ENCODE measurements at regions not wholly inside any gene's neighbourhood (a gene's known extent, or its start where the extent isn't known, plus 50 kb on each side); places are given as distances from the start of the nearest gene placed in this dataset.

GRCh38 chr13:55000844-55001243 is 1972.2 kb downstream of the OLFM4 start:
- Histone ChIP-seq H3K9me3 (replicated peaks; ENCODE audit: control insufficient read depth, insufficient read depth, low read length) (peaks cover 4% of the 10 kb centered on the region), H3K4me2 (ENCODE audit: insufficient read depth, low read length) (no peak overlapping the region), H3K9ac (replicated peaks; ENCODE audit: extremely low read depth, insufficient read depth, low read length) (no peak overlapping the region), H3K36me3 (ENCODE audit: control insufficient read depth in 2 of 2, extremely low read depth in 1 of 2, insufficient read depth in 2 of 2, low read length in 2 of 2) (no peaks in the 10 kb centered on the region), H3K79me2 (ENCODE audit: control insufficient read depth, insufficient read depth, low read length) (no peaks in the 10 kb centered on the region), H3K27me3 (ENCODE audit: control insufficient read depth in 2 of 2, insufficient read depth in 2 of 2, low read length in 2 of 2) (no peaks in the 10 kb centered on the region), H3K4me3 (replicated peaks in 1 of 3; ENCODE audit: insufficient read depth in 1 of 3, low read depth in 1 of 3, low read length in 3 of 3) (no peak overlapping the region), H2AFZ (ENCODE audit: low read depth, low read length) (no peak overlapping the region), H3K9me1 (replicated peaks; ENCODE audit: control insufficient read depth, extremely low read depth, insufficient read depth, low read length) (no peaks in the 10 kb centered on the region), H3K27ac (ENCODE audit: insufficient read depth, low read depth, low read length) (no peak overlapping the region), H3K4me1 (ENCODE audit: control insufficient read depth, extremely low read depth, insufficient read depth, low read length) (no peaks in the 10 kb centered on the region), H4K20me1 (replicated peaks; ENCODE audit: control insufficient read depth, extremely low read depth, insufficient read depth, low read length) (no peaks in the 10 kb centered on the region)
- TF ChIP-seq MYC (IDR thresholded peaks at IDR 0.05; ENCODE audit: low read depth, low read length) (no peak), POLR2AphosphoS5 (IDR thresholded peaks at IDR 0.05; ENCODE audit: insufficient read depth, low read depth, low read length) (no peak), EZH2 (IDR thresholded peaks at IDR 0.05; ENCODE audit: borderline replicate concordance, low read depth, low read length, severe bottlenecking) (no peak), FOS (IDR thresholded peaks at IDR 0.05; ENCODE audit: borderline replicate concordance, insufficient read depth, low read length) (no peak), GATA2 (IDR thresholded peaks at IDR 0.05; ENCODE audit: insufficient read depth, insufficient read length, low read depth, low read length) (no peak), POLR2A (IDR thresholded peaks at IDR 0.05; ENCODE audit: low read depth, low read length) (no peak), JUN (IDR thresholded peaks at IDR 0.05; ENCODE audit: borderline replicate concordance, insufficient read depth, insufficient read length, low read depth) (no peak), MAX (IDR thresholded peaks at IDR 0.05; ENCODE audit: insufficient read depth, insufficient read length) (no peak), CTCF (IDR thresholded peaks at IDR 0.05; ENCODE audit: extremely low read depth in 1 of 2, insufficient read depth in 1 of 2, low read depth in 1 of 2, low read length in 2 of 2) (no peak)
- ChIA-PET CTCF (interaction anchor here (0.9 kb wide), 1 partner anchor 10 kb away, joined by 3 read pairs; no protein-coding TSS in a partner anchor), POLR2A (no interaction called here)
- no peak for DNase-seq (ENCODE audit: low read depth, low spot score)
- intact Hi-C loops (cut with micrococcal nuclease), result no loop called here
- dilution Hi-C loops (cut with MboI; ENCODE audit: extremely low pct_ligation_motif_present, low sequenced_read_pairs), result no loop called here
- no TSS peak for BruUV-seq (replicated peaks)
- no peak for FAIRE-seq
